ENCODE measurements at regions not wholly inside any gene's neighbourhood (a gene's known extent, or its start where the extent isn't known, plus 50 kb on each side); places are given as distances from the start of the nearest gene placed in this dataset.
A peak's percentile ranks its signal among the peaks of the same experiment; 100 is the strongest.

GRCh38 chr6:22045261-22045912, 251.4 kb downstream of the PRL start:
- WGBS (ENCODE audit: insufficient coverage): no CpG with 5 or more reads among the region's 3 CpGs
- ChIA-PET POLR2A (no interaction called here), CTCF (no interaction called here)
- Histone ChIP-seq H3K4me1 (ENCODE audit: control extremely low read depth in 1 of 4, control insufficient read depth in 4 of 4, insufficient read depth in 4 of 4, low read length in 3 of 4) (peaks cover 0 to 5% (median 0%) of the 10 kb centered on the region in 4 experiments), H3K27me3 (replicated peaks in 2 of 5; ENCODE audit: control insufficient read depth in 4 of 5, insufficient read depth in 5 of 5, low read length in 4 of 5) (no peaks in the 10 kb centered on the region), H3K36me3 (ENCODE audit: control insufficient read depth in 4 of 4, insufficient read depth in 4 of 4, low read length in 3 of 4) (peaks cover 0 to 15% (median 12%) of the 10 kb centered on the region in 4 experiments), H3K27ac (ENCODE audit: insufficient read depth in 1 of 2, low read depth in 1 of 2, low read length in 2 of 2, poor library complexity in 1 of 2, severe bottlenecking in 2 of 2) (no peak overlapping the region), H3K9me3 (ENCODE audit: control extremely low read depth in 1 of 5, control insufficient read depth in 4 of 5, insufficient read depth in 2 of 5, low read depth in 1 of 5, low read length in 4 of 5) (peaks cover 0 to 4% (median 0%) of the 10 kb centered on the region in 5 experiments), H3K4me3 (ENCODE audit: control insufficient read depth in 1 of 7, extremely low read depth in 1 of 7, insufficient read depth in 4 of 7, low read depth in 2 of 7, low read length in 6 of 7) (no peak overlapping the region)
- DNase-seq: peak in 2 of 3 donors; percentile 62 to 83

GRCh38 chr6:22049002-22049401, 247.8 kb downstream of the PRL start:
- Histone ChIP-seq H3K4me1 (ENCODE audit: control extremely low read depth in 1 of 4, control insufficient read depth in 4 of 4, insufficient read depth in 4 of 4, low read length in 3 of 4) (peaks cover 0 to 15% (median 3%) of the 10 kb centered on the region in 4 experiments), H3K27me3 (replicated peaks in 2 of 5; ENCODE audit: control insufficient read depth in 4 of 5, insufficient read depth in 5 of 5, low read length in 4 of 5) (no peaks in the 10 kb centered on the region), H3K9me3 (ENCODE audit: control extremely low read depth in 1 of 5, control insufficient read depth in 4 of 5, insufficient read depth in 2 of 5, low read depth in 1 of 5, low read length in 4 of 5) (no peaks in the 10 kb centered on the region), H3K36me3 (ENCODE audit: control insufficient read depth in 4 of 4, insufficient read depth in 4 of 4, low read length in 3 of 4) (peaks cover 0 to 10% (median 5%) of the 10 kb centered on the region in 4 experiments), H3K27ac (ENCODE audit: insufficient read depth in 1 of 2, low read depth in 1 of 2, low read length in 2 of 2, poor library complexity in 1 of 2, severe bottlenecking in 2 of 2) (no peak overlapping the region), H3K4me3 (ENCODE audit: control insufficient read depth in 1 of 7, extremely low read depth in 1 of 7, insufficient read depth in 4 of 7, low read depth in 2 of 7, low read length in 6 of 7) (no peak overlapping the region)
- ChIA-PET CTCF (no interaction called here), POLR2A (interaction anchor here (0.6 kb wide), 1 partner anchor 1687 kb away, joined by 3 read pairs; no protein-coding TSS in a partner anchor)
- no peak for DNase-seq

GRCh38 chr6:22053391-22053997, 243.3 kb downstream of the PRL start:
- peak overlapping the region in 1 of 2 experiments; percentile 66 for H3K27ac ChIP-seq (ENCODE audit: insufficient read depth in 1 of 2, low read depth in 1 of 2, low read length in 2 of 2, poor library complexity in 1 of 2, severe bottlenecking in 2 of 2)
- ChIA-PET CTCF (interaction anchor here (0.8 to 2.1 kb wide), 3 partner anchors 11 to 28 kb away, joined by 4 to 6 read pairs (median 4); no protein-coding TSS in a partner anchor), POLR2A (no interaction called here)
- peaks cover 0 to 11% (median 5%) of the 10 kb centered on the region in 4 experiments for H3K36me3 ChIP-seq (ENCODE audit: control insufficient read depth in 4 of 4, insufficient read depth in 4 of 4, low read length in 3 of 4)
- 0% methylated on average over 1 of the region's 3 CpGs for WGBS (ENCODE audit: insufficient coverage)
- peaks cover 0 to 4% (median 0%) of the 10 kb centered on the region in 5 experiments for H3K9me3 ChIP-seq (ENCODE audit: control extremely low read depth in 1 of 5, control insufficient read depth in 4 of 5, insufficient read depth in 2 of 5, low read depth in 1 of 5, low read length in 4 of 5)
- H3K4me3 ChIP-seq (ENCODE audit: control insufficient read depth in 1 of 7, extremely low read depth in 1 of 7, insufficient read depth in 4 of 7, low read depth in 2 of 7, low read length in 6 of 7): peak overlapping the region in 2 of 7 experiments; percentile 24 to 43
- peaks cover 0 to 18% (median 6%) of the 10 kb centered on the region in 4 experiments for H3K4me1 ChIP-seq (ENCODE audit: control extremely low read depth in 1 of 4, control insufficient read depth in 4 of 4, insufficient read depth in 4 of 4, low read length in 3 of 4)
- H3K27me3 ChIP-seq (replicated peaks in 2 of 5; ENCODE audit: control insufficient read depth in 4 of 5, insufficient read depth in 5 of 5, low read length in 4 of 5): no peaks in the 10 kb centered on the region
- peak; percentile 26 to 85 (median 72) for DNase-seq

GRCh38 chr6:22056398-22056797, 240.4 kb downstream of the PRL start:
- POLR2A ChIA-PET: no interaction called here
- Histone ChIP-seq H3K4me3 (ENCODE audit: control insufficient read depth in 1 of 7, extremely low read depth in 1 of 7, insufficient read depth in 4 of 7, low read depth in 2 of 7, low read length in 6 of 7) (no peak overlapping the region), H3K4me1 (ENCODE audit: control extremely low read depth in 1 of 4, control insufficient read depth in 4 of 4, insufficient read depth in 4 of 4, low read length in 3 of 4) (peaks cover 6 to 31% (median 14%) of the 10 kb centered on the region in 4 experiments), H3K9me3 (ENCODE audit: control extremely low read depth in 1 of 5, control insufficient read depth in 4 of 5, insufficient read depth in 2 of 5, low read depth in 1 of 5, low read length in 4 of 5) (peaks cover 0 to 4% (median 0%) of the 10 kb centered on the region in 5 experiments), H3K27me3 (replicated peaks in 2 of 5; ENCODE audit: control insufficient read depth in 4 of 5, insufficient read depth in 5 of 5, low read length in 4 of 5) (no peaks in the 10 kb centered on the region), H3K27ac (ENCODE audit: insufficient read depth in 1 of 2, low read depth in 1 of 2, low read length in 2 of 2, poor library complexity in 1 of 2, severe bottlenecking in 2 of 2) (no peak overlapping the region), H3K36me3 (ENCODE audit: control insufficient read depth in 4 of 4, insufficient read depth in 4 of 4, low read length in 3 of 4) (peaks cover 0 to 11% (median 6%) of the 10 kb centered on the region in 4 experiments)
- no peak for DNase-seq
- 100% methylated on average over 9 of the region's 9 CpGs for WGBS (ENCODE audit: insufficient coverage)
- CTCF ChIA-PET: no interaction called here

- H3K36me3 ChIP-seq (ENCODE audit: control insufficient read depth in 4 of 4, insufficient read depth in 4 of 4, low read length in 3 of 4): peaks cover 0 to 8% (median 4%) of the 10 kb centered on the region in 4 experiments
- ChIA-PET POLR2A (no interaction called here), CTCF (no interaction called here)
- no peaks in the 10 kb centered on the region for H3K27me3 ChIP-seq (replicated peaks in 2 of 5; ENCODE audit: control insufficient read depth in 4 of 5, insufficient read depth in 5 of 5, low read length in 4 of 5)
- no peak overlapping the region for H3K27ac ChIP-seq (ENCODE audit: insufficient read depth in 1 of 2, low read depth in 1 of 2, low read length in 2 of 2, poor library complexity in 1 of 2, severe bottlenecking in 2 of 2)
- 80% methylated on average over 1 of the region's 2 CpGs for WGBS (ENCODE audit: insufficient coverage)
- DNase-seq: no peak
- H3K9me3 ChIP-seq (ENCODE audit: control extremely low read depth in 1 of 5, control insufficient read depth in 4 of 5, insufficient read depth in 2 of 5, low read depth in 1 of 5, low read length in 4 of 5): peaks cover 0 to 4% (median 0%) of the 10 kb centered on the region in 5 experiments
- no peak overlapping the region for H3K4me3 ChIP-seq (ENCODE audit: control insufficient read depth in 1 of 7, extremely low read depth in 1 of 7, insufficient read depth in 4 of 7, low read depth in 2 of 7, low read length in 6 of 7)
- H3K4me1 ChIP-seq (ENCODE audit: control extremely low read depth in 1 of 4, control insufficient read depth in 4 of 4, insufficient read depth in 4 of 4, low read length in 3 of 4): peaks cover 16 to 44% (median 22%) of the 10 kb centered on the region in 4 experiments
Measured at GRCh38 chr6:22057962-22058361, 238.9 kb downstream of the PRL start.

- peaks cover 0 to 4% (median 0%) of the 10 kb centered on the region in 5 experiments for H3K9me3 ChIP-seq (ENCODE audit: control extremely low read depth in 1 of 5, control insufficient read depth in 4 of 5, insufficient read depth in 2 of 5, low read depth in 1 of 5, low read length in 4 of 5)
- H3K27me3 ChIP-seq (replicated peaks in 2 of 5; ENCODE audit: control insufficient read depth in 4 of 5, insufficient read depth in 5 of 5, low read length in 4 of 5): no peaks in the 10 kb centered on the region
- 94% methylated on average over 2 of the region's 3 CpGs for WGBS (ENCODE audit: insufficient coverage)
- CTCF ChIA-PET: interaction anchor here (0.6 to 1.1 kb wide), 2 partner anchors 15 to 462 kb away, joined by 3 read pairs; no protein-coding TSS in a partner anchor
- no peak for DNase-seq
- H3K27ac ChIP-seq (ENCODE audit: insufficient read depth in 1 of 2, low read depth in 1 of 2, low read length in 2 of 2, poor library complexity in 1 of 2, severe bottlenecking in 2 of 2): no peak overlapping the region
- H3K4me3 ChIP-seq (ENCODE audit: control insufficient read depth in 1 of 7, extremely low read depth in 1 of 7, insufficient read depth in 4 of 7, low read depth in 2 of 7, low read length in 6 of 7): no peak overlapping the region
- H3K4me1 ChIP-seq (ENCODE audit: control extremely low read depth in 1 of 4, control insufficient read depth in 4 of 4, insufficient read depth in 4 of 4, low read length in 3 of 4): peaks cover 16 to 42% (median 24%) of the 10 kb centered on the region in 4 experiments
- H3K36me3 ChIP-seq (ENCODE audit: control insufficient read depth in 4 of 4, insufficient read depth in 4 of 4, low read length in 3 of 4): peaks cover 0 to 8% (median 4%) of the 10 kb centered on the region in 4 experiments
- POLR2A ChIA-PET: no interaction called here
Measured at GRCh38 chr6:22059126-22059525, 237.7 kb downstream of the PRL start.

- no CpG with 5 or more reads among the region's 1 CpG for whole genome bisulfite sequencing (ENCODE audit: insufficient coverage)
- CTCF ChIA-PET: no interaction called here
- peaks cover 0 to 4% (median 0%) of the 10 kb centered on the region in 5 experiments for H3K9me3 ChIP-seq (ENCODE audit: control extremely low read depth in 1 of 5, control insufficient read depth in 4 of 5, insufficient read depth in 2 of 5, low read depth in 1 of 5, low read length in 4 of 5)
- H3K4me3 ChIP-seq (ENCODE audit: control insufficient read depth in 1 of 7, extremely low read depth in 1 of 7, insufficient read depth in 4 of 7, low read depth in 2 of 7, low read length in 6 of 7): no peak overlapping the region
- H3K27me3 ChIP-seq (replicated peaks in 2 of 5; ENCODE audit: control insufficient read depth in 4 of 5, insufficient read depth in 5 of 5, low read length in 4 of 5): no peaks in the 10 kb centered on the region
- DNase-seq: no peak
- no peak overlapping the region for H3K27ac ChIP-seq (ENCODE audit: insufficient read depth in 1 of 2, low read depth in 1 of 2, low read length in 2 of 2, poor library complexity in 1 of 2, severe bottlenecking in 2 of 2)
- POLR2A ChIA-PET: no interaction called here
- peaks cover 0 to 8% (median 4%) of the 10 kb centered on the region in 4 experiments for H3K36me3 ChIP-seq (ENCODE audit: control insufficient read depth in 4 of 4, insufficient read depth in 4 of 4, low read length in 3 of 4)
- peaks cover 16 to 39% (median 23%) of the 10 kb centered on the region in 4 experiments for H3K4me1 ChIP-seq (ENCODE audit: control extremely low read depth in 1 of 4, control insufficient read depth in 4 of 4, insufficient read depth in 4 of 4, low read length in 3 of 4)
Measured at GRCh38 chr6:22059946-22060345, 236.9 kb downstream of the PRL start.
